ENCODE measurements at regions not wholly inside any gene's neighbourhood (a gene's known extent, or its start where the extent isn't known, plus 50 kb on each side); places are given as distances from the start of the nearest gene placed in this dataset.

GRCh38 chr2:187117483-187117882 lies 268.5 kb upstream of the ZSWIM2 start:
- TF ChIP-seq, protein P1, sequence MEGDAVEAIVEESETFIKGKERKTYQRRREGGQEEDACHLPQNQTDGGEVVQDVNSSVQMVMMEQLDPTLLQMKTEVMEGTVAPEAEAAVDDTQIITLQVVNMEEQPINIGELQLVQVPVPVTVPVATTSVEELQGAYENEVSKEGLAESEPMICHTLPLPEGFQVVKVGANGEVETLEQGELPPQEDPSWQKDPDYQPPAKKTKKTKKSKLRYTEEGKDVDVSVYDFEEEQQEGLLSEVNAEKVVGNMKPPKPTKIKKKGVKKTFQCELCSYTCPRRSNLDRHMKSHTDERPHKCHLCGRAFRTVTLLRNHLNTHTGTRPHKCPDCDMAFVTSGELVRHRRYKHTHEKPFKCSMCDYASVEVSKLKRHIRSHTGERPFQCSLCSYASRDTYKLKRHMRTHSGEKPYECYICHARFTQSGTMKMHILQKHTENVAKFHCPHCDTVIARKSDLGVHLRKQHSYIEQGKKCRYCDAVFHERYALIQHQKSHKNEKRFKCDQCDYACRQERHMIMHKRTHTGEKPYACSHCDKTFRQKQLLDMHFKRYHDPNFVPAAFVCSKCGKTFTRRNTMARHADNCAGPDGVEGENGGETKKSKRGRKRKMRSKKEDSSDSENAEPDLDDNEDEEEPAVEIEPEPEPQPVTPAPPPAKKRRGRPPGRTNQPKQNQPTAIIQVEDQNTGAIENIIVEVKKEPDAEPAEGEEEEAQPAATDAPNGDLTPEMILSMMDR (IDR thresholded peaks at IDR 0.05): no peak
- TF ChIP-seq EP300 (IDR thresholded peaks at IDR 0.05) (no peak), POLR2A (IDR thresholded peaks at IDR 0.05) (no peak)

Measured in tibial nerve (tissue), 4 donors.